ENCODE measurements at regions not wholly inside any gene's neighbourhood (a gene's known extent, or its start where the extent isn't known, plus 50 kb on each side); places are given as distances from the start of the nearest gene placed in this dataset.
A peak's percentile ranks its signal among the peaks of the same experiment; 100 is the strongest.

DNA sequence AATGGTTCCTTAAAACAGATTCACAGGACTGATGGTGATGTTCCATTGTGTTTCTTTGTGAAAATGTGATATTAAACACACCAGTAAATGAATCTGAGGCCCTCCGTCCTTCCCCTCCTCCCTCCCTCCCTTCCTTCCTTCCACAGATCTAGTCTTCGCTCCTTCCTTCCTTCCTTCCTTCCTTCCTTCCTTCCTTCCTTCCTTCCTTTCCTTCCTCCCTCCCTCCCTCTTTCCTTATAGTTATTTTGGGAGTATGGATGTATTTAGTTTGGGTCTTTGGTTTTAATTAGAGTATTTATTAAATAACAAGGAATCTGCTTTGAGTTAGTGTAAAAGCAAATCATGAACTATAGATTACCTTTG is 410.8 kb downstream of the PCNX1 start (continued):
- TF ChIP-seq, protein P1, sequence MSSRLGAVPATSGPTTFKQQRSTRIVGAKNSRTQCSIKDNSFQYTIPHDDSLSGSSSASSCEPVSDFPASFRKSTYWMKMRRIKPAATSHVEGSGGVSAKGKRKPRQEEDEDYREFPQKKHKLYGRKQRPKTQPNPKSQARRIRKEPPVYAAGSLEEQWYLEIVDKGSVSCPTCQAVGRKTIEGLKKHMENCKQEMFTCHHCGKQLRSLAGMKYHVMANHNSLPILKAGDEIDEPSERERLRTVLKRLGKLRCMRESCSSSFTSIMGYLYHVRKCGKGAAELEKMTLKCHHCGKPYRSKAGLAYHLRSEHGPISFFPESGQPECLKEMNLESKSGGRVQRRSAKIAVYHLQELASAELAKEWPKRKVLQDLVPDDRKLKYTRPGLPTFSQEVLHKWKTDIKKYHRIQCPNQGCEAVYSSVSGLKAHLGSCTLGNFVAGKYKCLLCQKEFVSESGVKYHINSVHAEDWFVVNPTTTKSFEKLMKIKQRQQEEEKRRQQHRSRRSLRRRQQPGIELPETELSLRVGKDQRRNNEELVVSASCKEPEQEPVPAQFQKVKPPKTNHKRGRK (CRISPR knock-in tag; IDR thresholded peaks at IDR 0.05; ENCODE audit: borderline replicate concordance): no peak
- TF ChIP-seq HMGA2 (CRISPR knock-in tag; IDR thresholded peaks at IDR 0.05): no peak
- no peak for TF ChIP-seq ATF1 (CRISPR knock-in tag; IDR thresholded peaks at IDR 0.05)
- TF ChIP-seq CBFB (CRISPR knock-in tag; IDR thresholded peaks at IDR 0.05; ENCODE audit: low read depth): no peak
- TF ChIP-seq TCF7 (CRISPR knock-in tag; IDR thresholded peaks at IDR 0.05; ENCODE audit: low read depth): no peak

DNA sequence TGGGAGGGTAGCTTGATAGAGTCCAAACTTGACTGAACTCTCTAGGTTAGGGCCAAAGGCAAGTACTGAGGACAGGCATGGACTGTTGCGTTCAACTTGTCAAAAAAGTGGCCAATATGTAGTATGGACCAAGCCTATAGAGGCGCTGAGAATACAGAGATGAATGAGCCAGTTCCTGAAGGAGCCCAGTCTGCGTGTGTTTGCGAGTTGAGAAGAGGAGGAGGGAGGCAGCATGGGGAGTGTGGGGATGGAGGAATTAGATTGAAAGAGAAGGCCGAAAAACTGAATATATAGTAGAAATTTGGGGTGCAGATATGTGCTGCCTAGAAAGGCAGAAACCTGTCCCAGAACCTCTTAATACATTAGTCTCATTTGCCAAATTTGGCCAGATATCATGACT is 412.4 kb downstream of the PCNX1 start:
- TF ChIP-seq, protein P2, sequence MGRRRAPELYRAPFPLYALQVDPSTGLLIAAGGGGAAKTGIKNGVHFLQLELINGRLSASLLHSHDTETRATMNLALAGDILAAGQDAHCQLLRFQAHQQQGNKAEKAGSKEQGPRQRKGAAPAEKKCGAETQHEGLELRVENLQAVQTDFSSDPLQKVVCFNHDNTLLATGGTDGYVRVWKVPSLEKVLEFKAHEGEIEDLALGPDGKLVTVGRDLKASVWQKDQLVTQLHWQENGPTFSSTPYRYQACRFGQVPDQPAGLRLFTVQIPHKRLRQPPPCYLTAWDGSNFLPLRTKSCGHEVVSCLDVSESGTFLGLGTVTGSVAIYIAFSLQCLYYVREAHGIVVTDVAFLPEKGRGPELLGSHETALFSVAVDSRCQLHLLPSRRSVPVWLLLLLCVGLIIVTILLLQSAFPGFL (CRISPR knock-in tag; IDR thresholded peaks at IDR 0.05; ENCODE audit: borderline replicate concordance): no peak
- TF ChIP-seq EMX1 (CRISPR knock-in tag; IDR thresholded peaks at IDR 0.05) (no peak), ZNF219 (CRISPR knock-in tag; IDR thresholded peaks at IDR 0.05; ENCODE audit: borderline replicate concordance) (no peak)
- TF ChIP-seq, protein P3, sequence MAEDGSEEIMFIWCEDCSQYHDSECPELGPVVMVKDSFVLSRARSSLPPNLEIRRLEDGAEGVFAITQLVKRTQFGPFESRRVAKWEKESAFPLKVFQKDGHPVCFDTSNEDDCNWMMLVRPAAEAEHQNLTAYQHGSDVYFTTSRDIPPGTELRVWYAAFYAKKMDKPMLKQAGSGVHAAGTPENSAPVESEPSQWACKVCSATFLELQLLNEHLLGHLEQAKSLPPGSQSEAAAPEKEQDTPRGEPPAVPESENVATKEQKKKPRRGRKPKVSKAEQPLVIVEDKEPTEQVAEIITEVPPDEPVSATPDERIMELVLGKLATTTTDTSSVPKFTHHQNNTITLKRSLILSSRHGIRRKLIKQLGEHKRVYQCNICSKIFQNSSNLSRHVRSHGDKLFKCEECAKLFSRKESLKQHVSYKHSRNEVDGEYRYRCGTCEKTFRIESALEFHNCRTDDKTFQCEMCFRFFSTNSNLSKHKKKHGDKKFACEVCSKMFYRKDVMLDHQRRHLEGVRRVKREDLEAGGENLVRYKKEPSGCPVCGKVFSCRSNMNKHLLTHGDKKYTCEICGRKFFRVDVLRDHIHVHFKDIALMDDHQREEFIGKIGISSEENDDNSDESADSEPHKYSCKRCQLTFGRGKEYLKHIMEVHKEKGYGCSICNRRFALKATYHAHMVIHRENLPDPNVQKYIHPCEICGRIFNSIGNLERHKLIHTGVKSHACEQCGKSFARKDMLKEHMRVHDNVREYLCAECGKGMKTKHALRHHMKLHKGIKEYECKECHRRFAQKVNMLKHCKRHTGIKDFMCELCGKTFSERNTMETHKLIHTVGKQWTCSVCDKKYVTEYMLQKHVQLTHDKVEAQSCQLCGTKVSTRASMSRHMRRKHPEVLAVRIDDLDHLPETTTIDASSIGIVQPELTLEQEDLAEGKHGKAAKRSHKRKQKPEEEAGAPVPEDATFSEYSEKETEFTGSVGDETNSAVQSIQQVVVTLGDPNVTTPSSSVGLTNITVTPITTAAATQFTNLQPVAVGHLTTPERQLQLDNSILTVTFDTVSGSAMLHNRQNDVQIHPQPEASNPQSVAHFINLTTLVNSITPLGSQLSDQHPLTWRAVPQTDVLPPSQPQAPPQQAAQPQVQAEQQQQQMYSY (CRISPR knock-in tag; IDR thresholded peaks at IDR 0.05): no peak
- TF ChIP-seq, protein P4, sequence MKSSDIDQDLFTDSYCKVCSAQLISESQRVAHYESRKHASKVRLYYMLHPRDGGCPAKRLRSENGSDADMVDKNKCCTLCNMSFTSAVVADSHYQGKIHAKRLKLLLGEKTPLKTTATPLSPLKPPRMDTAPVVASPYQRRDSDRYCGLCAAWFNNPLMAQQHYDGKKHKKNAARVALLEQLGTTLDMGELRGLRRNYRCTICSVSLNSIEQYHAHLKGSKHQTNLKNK (CRISPR knock-in tag; IDR thresholded peaks at IDR 0.05): no peak
- no peaks in the 10 kb centered on the region for H3K9me3 Mint-ChIP-seq
- H3K4me1 Mint-ChIP-seq: peaks cover 35% of the 10 kb centered on the region
- ATAC-seq (peak; percentile 4; the same call in 1 of the 2 replicates), DNase-seq (ENCODE audit: low spot score) (no peak)
- peak overlapping the region; percentile 92 for H3K4me3 Mint-ChIP-seq
- peak overlapping the region; percentile 73 for H3K27ac Mint-ChIP-seq
- H3K27me3 Mint-ChIP-seq (ENCODE audit: low read depth): no peaks in the 10 kb centered on the region
- ChIA-PET POLR2A (no interaction called here), CTCF (interaction anchor here (1.0 kb wide), 1 partner anchor 153 kb away, joined by 3 read pairs; no protein-coding TSS in a partner anchor)
- H3K36me3 Mint-ChIP-seq: no peaks in the 10 kb centered on the region

DNA sequence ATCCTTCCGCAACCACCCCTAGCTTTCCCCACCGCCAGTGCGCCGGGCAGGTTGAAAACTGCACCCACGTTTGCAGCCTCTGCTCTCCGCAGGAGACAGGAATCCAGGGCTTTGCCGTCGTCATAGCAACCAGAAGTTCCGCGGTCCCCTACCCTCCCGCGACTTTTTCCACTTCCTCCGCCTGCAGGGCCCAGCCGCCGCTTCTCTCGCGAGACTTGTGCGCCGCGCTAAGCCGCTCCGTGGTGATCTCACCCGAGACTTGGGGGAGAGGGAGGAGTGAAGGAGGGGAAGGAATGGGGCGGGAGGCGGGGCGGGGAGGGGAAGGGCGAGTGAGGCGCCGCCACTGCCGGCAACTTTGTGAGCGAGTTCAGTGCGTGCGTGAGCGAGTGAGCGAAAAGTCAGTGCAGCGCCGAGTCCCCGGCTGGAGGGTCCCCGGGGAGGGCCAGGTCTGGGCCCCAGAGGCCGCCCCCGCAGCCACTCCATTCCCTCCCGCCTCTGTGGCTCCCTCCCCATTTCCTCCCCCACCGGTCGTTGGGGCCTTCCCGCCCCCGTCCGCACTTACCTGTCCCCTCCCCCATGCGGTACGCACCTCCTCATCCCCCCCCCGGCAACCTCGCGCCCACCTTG is 413.0 kb downstream of the PCNX1 start, which contains the start of gene SIPA1L1:
TSS of gene SIPA1L1 (plus strand) at position 370 of the 627 bp plus-strand sequence.
- Mint-ChIP-seq H3K27ac (peak within 1 kb of the TSS; percentile 97), H3K36me3 (no peaks in the 10 kb centered on the region), H3K4me1 (peaks cover 35% of the 10 kb centered on the region), H3K27me3 (ENCODE audit: low read depth) (no peaks in the 10 kb centered on the region), H3K4me3 (peak within 1 kb of the TSS; percentile 92), H3K9me3 (no peaks in the 10 kb centered on the region)
- ChIA-PET CTCF (interaction anchor here (0.8 to 1.0 kb wide), 2 partner anchors 14 to 154 kb away, joined by 3 read pairs; no protein-coding TSS in a partner anchor), POLR2A (no interaction called here)
- ATAC-seq (peak; percentile 92), DNase-seq (ENCODE audit: low spot score) (peak; percentile 98)
- TF ChIP-seq GRHL2 (CRISPR knock-in tag; IDR thresholded peaks at IDR 0.05; ENCODE audit: insufficient replicate concordance, severe bottlenecking): no peak
- TF ChIP-seq JUN (CRISPR knock-in tag; IDR thresholded peaks at IDR 0.05): no peak
- no peak for TF ChIP-seq MXD4 (CRISPR knock-in tag; IDR thresholded peaks at IDR 0.05; ENCODE audit: borderline replicate concordance)
- TF ChIP-seq, protein P5, sequence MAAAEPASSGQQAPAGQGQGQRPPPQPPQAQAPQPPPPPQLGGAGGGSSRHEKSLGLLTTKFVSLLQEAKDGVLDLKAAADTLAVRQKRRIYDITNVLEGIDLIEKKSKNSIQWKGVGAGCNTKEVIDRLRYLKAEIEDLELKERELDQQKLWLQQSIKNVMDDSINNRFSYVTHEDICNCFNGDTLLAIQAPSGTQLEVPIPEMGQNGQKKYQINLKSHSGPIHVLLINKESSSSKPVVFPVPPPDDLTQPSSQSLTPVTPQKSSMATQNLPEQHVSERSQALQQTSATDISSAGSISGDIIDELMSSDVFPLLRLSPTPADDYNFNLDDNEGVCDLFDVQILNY (CRISPR knock-in tag; IDR thresholded peaks at IDR 0.05): 0 out of 2 replicates have a peak, but pooled peaks have one; percentile 31
- TF ChIP-seq CREB1 (CRISPR knock-in tag; IDR thresholded peaks at IDR 0.05): no peak
- TF ChIP-seq, protein P6, sequence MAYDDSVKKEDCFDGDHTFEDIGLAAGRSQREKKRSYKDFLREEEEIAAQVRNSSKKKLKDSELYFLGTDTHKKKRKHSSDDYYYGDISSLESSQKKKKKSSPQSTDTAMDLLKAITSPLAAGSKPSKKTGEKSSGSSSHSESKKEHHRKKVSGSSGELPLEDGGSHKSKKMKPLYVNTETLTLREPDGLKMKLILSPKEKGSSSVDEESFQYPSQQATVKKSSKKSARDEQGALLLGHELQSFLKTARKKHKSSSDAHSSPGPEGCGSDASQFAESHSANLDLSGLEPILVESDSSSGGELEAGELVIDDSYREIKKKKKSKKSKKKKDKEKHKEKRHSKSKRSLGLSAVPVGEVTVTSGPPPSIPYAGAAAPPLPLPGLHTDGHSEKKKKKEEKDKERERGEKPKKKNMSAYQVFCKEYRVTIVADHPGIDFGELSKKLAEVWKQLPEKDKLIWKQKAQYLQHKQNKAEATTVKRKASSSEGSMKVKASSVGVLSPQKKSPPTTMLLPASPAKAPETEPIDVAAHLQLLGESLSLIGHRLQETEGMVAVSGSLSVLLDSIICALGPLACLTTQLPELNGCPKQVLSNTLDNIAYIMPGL (CRISPR knock-in tag; IDR thresholded peaks at IDR 0.05): no peak
- TF ChIP-seq SP1 (CRISPR knock-in tag; conservative IDR thresholded peaks at IDR 0.05): peak; percentile 50
- no peak for TF ChIP-seq HMGA2 (CRISPR knock-in tag; IDR thresholded peaks at IDR 0.05)
- no peak for TF ChIP-seq ZNF671 (CRISPR knock-in tag; IDR thresholded peaks at IDR 0.05)
- no peak for TF ChIP-seq FOXJ3 (CRISPR knock-in tag; IDR thresholded peaks at IDR 0.05; ENCODE audit: borderline replicate concordance)
- TF ChIP-seq NR3C1 (CRISPR knock-in tag; conservative IDR thresholded peaks at IDR 0.05; ENCODE audit: low read depth): no peak
- TF ChIP-seq NR1H2 (CRISPR knock-in tag; IDR thresholded peaks at IDR 0.05): no peak
- no peak for TF ChIP-seq PRRX2 (CRISPR knock-in tag; IDR thresholded peaks at IDR 0.05)
- no peak for TF ChIP-seq ELF4 (CRISPR knock-in tag; IDR thresholded peaks at IDR 0.05; ENCODE audit: low read depth)
- no peak for TF ChIP-seq NFE2L1 (CRISPR knock-in tag; IDR thresholded peaks at IDR 0.05)
- TF ChIP-seq, protein P7, sequence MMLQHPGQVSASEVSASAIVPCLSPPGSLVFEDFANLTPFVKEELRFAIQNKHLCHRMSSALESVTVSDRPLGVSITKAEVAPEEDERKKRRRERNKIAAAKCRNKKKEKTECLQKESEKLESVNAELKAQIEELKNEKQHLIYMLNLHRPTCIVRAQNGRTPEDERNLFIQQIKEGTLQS (CRISPR knock-in tag; conservative IDR thresholded peaks at IDR 0.05): no peak

Measured in WTC11 (cell line).